DOHH2 (cell line): ENCODE measurements at regions not wholly inside any gene's neighbourhood (a gene's known extent, or its start where the extent isn't known, plus 50 kb on each side); places are given as distances from the start of the nearest gene placed in this dataset.
A peak's percentile ranks its signal among the peaks of the same experiment; 100 is the strongest.

Source experiments
- H3F3A ChIP-seq: fragments of 200-600 bp; sonication (generic), shearing (Covaris generic); 2 replicates; pipeline ENCODE4 v1.6.0; 2016; ENCODE audit warnings: antibody characterized with exemption, mild to moderate bottlenecking; ENCODE audit not compliant: control insufficient read depth, insufficient read depth
- H3K27ac ChIP-seq: fragments of 200-600 bp; sonication (generic); 2 replicates; pipeline ENCODE4 v1.5.1; 2014; ENCODE audit warnings: low read depth, mild to moderate bottlenecking, low read length, moderate library complexity
- H3K27me3 ChIP-seq: fragments of 200-600 bp; sonication (generic); 2 replicates; pipeline ENCODE4 v1.6.1; 2014; ENCODE audit warnings: mild to moderate bottlenecking, low read length, mixed read lengths; ENCODE audit not compliant: control insufficient read depth
- H3K36me3 ChIP-seq: fragments of 200-600 bp; sonication (generic); 2 replicates; pipeline ENCODE4 v1.6.1; 2014; ENCODE audit warnings: mild to moderate bottlenecking, low read length, moderate library complexity, mixed read lengths; ENCODE audit not compliant: control insufficient read depth
- H3K4me1 ChIP-seq: fragments of 200-600 bp; sonication (generic); 2 replicates; pipeline ENCODE4 v1.6.1; 2014; ENCODE audit warnings: mild to moderate bottlenecking, low read length, mixed read lengths; ENCODE audit not compliant: control insufficient read depth
- H3K4me2 ChIP-seq: fragments of 200-600 bp; sonication (generic); 2 replicates; pipeline ENCODE4 v1.6.0; 2014; ENCODE audit warnings: mild to moderate bottlenecking, low read length, moderate library complexity
- H3K4me3 ChIP-seq: fragments of 200-600 bp; sonication (generic); 2 replicates; pipeline ENCODE4 v1.5.1; 2014; ENCODE audit warnings: mild to moderate bottlenecking, low read length, mixed read lengths
- H3K79me2 ChIP-seq: fragments of 200-600 bp; sonication (generic); 2 replicates; pipeline ENCODE4 v1.6.1; 2014; ENCODE audit warnings: mild to moderate bottlenecking, low read length, mixed read lengths; ENCODE audit not compliant: control insufficient read depth
- H3K9me2 ChIP-seq: fragments of 200-600 bp; sonication (generic); replicated peaks from 2 replicates; pipeline ENCODE4 v1.6.1; 2014; ENCODE audit warnings: mild to moderate bottlenecking, low read length, mixed read lengths; ENCODE audit not compliant: control insufficient read depth
- H3K9me3 ChIP-seq: fragments of 200-600 bp; sonication (generic); 2 replicates; pipeline ENCODE4 v1.6.1; 2014; ENCODE audit warnings: antibody characterized with exemption, low read length, mixed read lengths; ENCODE audit not compliant: control insufficient read depth, insufficient read depth
- H4K20me1 ChIP-seq: fragments of 200-600 bp; sonication (generic); 2 replicates; pipeline ENCODE4 v1.6.0; 2014; ENCODE audit warnings: low read depth, mild to moderate bottlenecking, antibody characterized with exemption, low read length, moderate library complexity; ENCODE audit not compliant: control insufficient read depth, insufficient read depth
- CTCF ChIP-seq: fragments of 200-600 bp; sonication (generic); IDR thresholded peaks from one replicate; pipeline ENCODE4 v1.5.1; 2014; ENCODE audit warnings: antibody characterized with exemption, mild to moderate bottlenecking, low read depth, low read length; ENCODE audit not compliant: poor library complexity, severe bottlenecking
- EZH2phosphoT487 ChIP-seq: fragments of 200-600 bp; sonication (generic); IDR thresholded peaks from 2 replicates; pipeline ENCODE4 v1.6.1; 2017; ENCODE audit warnings: borderline replicate concordance, mild to moderate bottlenecking, antibody characterized with exemption, low read length, moderate library complexity, mixed read lengths

DNA sequence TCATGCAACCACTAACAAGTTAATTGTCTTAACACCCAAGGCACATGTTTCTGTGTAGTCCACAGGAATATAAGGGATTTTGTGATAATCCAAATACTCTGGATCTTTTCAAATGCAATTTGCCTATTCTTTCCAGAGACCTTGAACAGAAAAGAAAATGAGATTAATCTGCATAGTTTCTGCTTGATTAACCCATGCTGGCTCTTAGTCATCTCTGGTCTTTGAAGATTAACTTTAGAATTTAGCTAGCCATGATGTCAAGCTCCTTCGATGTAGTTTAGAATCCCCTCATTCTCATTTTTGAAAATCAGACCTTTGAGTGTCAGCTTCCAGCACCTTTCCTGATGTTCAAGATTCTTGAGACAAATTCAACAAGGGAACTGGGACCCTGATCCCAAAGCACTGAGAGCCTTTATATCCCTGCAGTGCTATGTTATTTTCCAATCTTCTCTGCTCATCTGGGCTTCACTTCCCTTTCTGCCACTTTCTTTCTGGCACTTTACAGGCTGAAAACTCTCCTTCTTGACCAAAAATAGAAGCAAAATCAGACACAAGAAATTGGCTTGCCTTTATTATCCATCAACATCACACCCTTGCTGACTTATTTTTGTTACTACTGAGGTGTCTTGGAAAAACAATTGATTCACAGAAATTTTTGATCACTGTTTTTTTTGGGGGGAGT is 155.5 kb downstream of the PALM2AKAP2 start:
- TF ChIP-seq EZH2phosphoT487: no peak
- no peak for TF ChIP-seq CTCF
- H3K4me3 ChIP-seq: no peak overlapping the region
- H3K27ac ChIP-seq: no peak overlapping the region
- 0 out of 2 replicates have a peak overlapping the region, but pooled peaks have one; percentile 30 for H3K4me2 ChIP-seq
- H3K79me2 ChIP-seq: no peaks in the 10 kb centered on the region
- no peaks in the 10 kb centered on the region for H3K9me3 ChIP-seq
- no peaks in the 10 kb centered on the region for H3K9me2 ChIP-seq
- H3K27me3 ChIP-seq: no peaks in the 10 kb centered on the region
- H3F3A ChIP-seq: no peaks in the 10 kb centered on the region
- H3K36me3 ChIP-seq: no peaks in the 10 kb centered on the region
- peaks cover 55% of the 10 kb centered on the region for H3K4me1 ChIP-seq
- H4K20me1 ChIP-seq: no peaks in the 10 kb centered on the region

GRCh38 chr9:109937861-109938453 is 158.0 kb downstream of the PALM2AKAP2 start:
- H3F3A ChIP-seq: no peaks in the 10 kb centered on the region

GRCh38 chr9:109939698-109940342 is 159.8 kb downstream of the PALM2AKAP2 start:
- H3K9me3 ChIP-seq: no peaks in the 10 kb centered on the region
- no peaks in the 10 kb centered on the region for H3K27me3 ChIP-seq
- no peaks in the 10 kb centered on the region for H3K9me2 ChIP-seq
- no peaks in the 10 kb centered on the region for H4K20me1 ChIP-seq
- no peak for TF ChIP-seq CTCF
- H3K79me2 ChIP-seq: no peaks in the 10 kb centered on the region
- H3K36me3 ChIP-seq: no peaks in the 10 kb centered on the region
- H3K27ac ChIP-seq: no peak overlapping the region
- H3K4me2 ChIP-seq: no peak overlapping the region
- H3K4me1 ChIP-seq: peaks cover 50% of the 10 kb centered on the region
- peaks cover 3% of the 10 kb centered on the region; the same call in 1 of the 2 replicates for H3F3A ChIP-seq
- no peak overlapping the region for H3K4me3 ChIP-seq

More at GRCh38 chr9:109937861-109938453, 158.0 kb downstream of the PALM2AKAP2 start:
- H3K36me3 ChIP-seq: no peaks in the 10 kb centered on the region
- H4K20me1 ChIP-seq: no peaks in the 10 kb centered on the region
- no peak overlapping the region for H3K27ac ChIP-seq
- H3K9me3 ChIP-seq: no peaks in the 10 kb centered on the region
- no peak overlapping the region for H3K4me3 ChIP-seq
- TF ChIP-seq CTCF (no peak), EZH2phosphoT487 (no peak)
- H3K79me2 ChIP-seq: no peaks in the 10 kb centered on the region
- H3K27me3 ChIP-seq: no peaks in the 10 kb centered on the region
- peaks cover 68% of the 10 kb centered on the region for H3K4me1 ChIP-seq
- H3K4me2 ChIP-seq: no peak overlapping the region
- no peaks in the 10 kb centered on the region for H3K9me2 ChIP-seq
